ENCODE measurements at regions not wholly inside any gene's neighbourhood (a gene's known extent, or its start where the extent isn't known, plus 50 kb on each side); places are given as distances from the start of the nearest gene placed in this dataset.

DNA sequence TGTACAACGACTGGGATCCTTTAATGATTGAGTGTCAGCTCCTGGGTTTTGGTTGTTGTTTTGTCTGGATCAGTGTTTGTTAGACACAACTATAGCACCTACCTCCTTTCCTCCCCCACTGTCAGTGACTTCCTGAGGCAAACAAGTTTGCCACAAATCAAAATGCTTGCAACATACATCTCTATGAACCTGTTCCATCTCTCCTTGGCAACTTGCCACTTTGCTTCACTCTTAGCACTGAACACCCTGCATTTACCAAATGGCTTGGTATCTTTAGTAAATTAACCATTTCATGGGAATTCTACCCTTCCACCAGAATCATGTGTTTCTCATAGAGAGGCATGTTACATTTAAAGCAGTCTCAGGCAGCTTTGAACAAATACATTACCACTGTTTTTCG, 301.1 kb upstream of the TANK start:
- TF ChIP-seq CTCF (IDR thresholded peaks at IDR 0.05; ENCODE audit: low read length) (no peak), EZH2 (IDR thresholded peaks at IDR 0.05; ENCODE audit: borderline replicate concordance, low read length) (no peak)
